ENCODE measurements at regions not wholly inside any gene's neighbourhood (a gene's known extent, or its start where the extent isn't known, plus 50 kb on each side); places are given as distances from the start of the nearest gene placed in this dataset.
A peak's percentile ranks its signal among the peaks of the same experiment; 100 is the strongest.
"Not testable (repeated sequence)": the region's sequence is repeated elsewhere in the genome, so short reads cannot be mapped to it uniquely, and the experiment has no call there.

GRCh38 chr6:134449004-134449403 is 131.1 kb upstream of the SGK1 start:
- DNase-seq, result no peak

GRCh38 chr6:134447883-134448387 is 130.0 kb upstream of the SGK1 start:
- peak; percentile 75 to 96 (median 95) for DNase-seq

- no peak for DNase-seq
Observed at GRCh38 chr6:134447423-134447822, 129.5 kb upstream of the SGK1 start.

- peak; percentile 63 to 90 (median 85) for DNase-seq
Observed at GRCh38 chr6:134446896-134447295, 129.0 kb upstream of the SGK1 start.

- peak in 1 of 3 donors; percentile 49 for DNase-seq
Observed at GRCh38 chr6:134446218-134446848, 128.4 kb upstream of the SGK1 start.

GRCh38 chr6:134443009-134443408 is 125.1 kb upstream of the SGK1 start:
- no peak for DNase-seq

GRCh38 chr6:134442073-134442472 is 124.2 kb upstream of the SGK1 start:
- DNase-seq, result no peak

GRCh38 chr6:134438837-134439236 is 120.9 kb upstream of the SGK1 start:
- no peak for DNase-seq

- peak; percentile 91 to 98 (median 95) for DNase-seq
Observed at GRCh38 chr6:134437376-134437775, 119.5 kb upstream of the SGK1 start.

GRCh38 chr6:134436950-134437349 is 119.0 kb upstream of the SGK1 start:
- peak; percentile 54 to 91 (median 83) for DNase-seq

- DNase-seq, result peak; percentile 94 to 98 (median 96)
Observed at GRCh38 chr6:134436281-134436815, 118.4 kb upstream of the SGK1 start.

- DNase-seq, result no peak
Observed at GRCh38 chr6:134435814-134436280, 117.9 kb upstream of the SGK1 start.

GRCh38 chr6:134434019-134434942 is 116.4 kb upstream of the SGK1 start:
- DNase-seq, result no peak

GRCh38 chr6:134432036-134432435 is 114.1 kb upstream of the SGK1 start:
- DNase-seq, result no peak

- no peak for DNase-seq
Observed at GRCh38 chr6:134431421-134431859, 113.5 kb upstream of the SGK1 start.

GRCh38 chr6:134429861-134430380 is 112.0 kb upstream of the SGK1 start:
- DNase-seq, result no peak

GRCh38 chr6:134427721-134428120 is 109.8 kb upstream of the SGK1 start:
- no peak for DNase-seq

GRCh38 chr6:134426623-134427022 is 108.7 kb upstream of the SGK1 start:
- no peak for DNase-seq

GRCh38 chr6:134425917-134426316 is 108.0 kb upstream of the SGK1 start:
- DNase-seq, result not testable (repeated sequence)

GRCh38 chr6:134425513-134425912 is 107.6 kb upstream of the SGK1 start:
- no peak for DNase-seq

GRCh38 chr6:134424798-134425170 is 106.9 kb upstream of the SGK1 start:
- peak; percentile 66 to 82 (median 75) for DNase-seq

GRCh38 chr6:134424165-134424797 is 106.4 kb upstream of the SGK1 start:
- DNase-seq, result peak; percentile 70 to 95 (median 91)

All from suppressor macrophage treated with lipopolysaccharide for 1 hour (primary cell).